ENCODE measurements at regions not wholly inside any gene's neighbourhood (a gene's known extent, or its start where the extent isn't known, plus 50 kb on each side); places are given as distances from the start of the nearest gene placed in this dataset.
A peak's percentile ranks its signal among the peaks of the same experiment; 100 is the strongest.

DNA sequence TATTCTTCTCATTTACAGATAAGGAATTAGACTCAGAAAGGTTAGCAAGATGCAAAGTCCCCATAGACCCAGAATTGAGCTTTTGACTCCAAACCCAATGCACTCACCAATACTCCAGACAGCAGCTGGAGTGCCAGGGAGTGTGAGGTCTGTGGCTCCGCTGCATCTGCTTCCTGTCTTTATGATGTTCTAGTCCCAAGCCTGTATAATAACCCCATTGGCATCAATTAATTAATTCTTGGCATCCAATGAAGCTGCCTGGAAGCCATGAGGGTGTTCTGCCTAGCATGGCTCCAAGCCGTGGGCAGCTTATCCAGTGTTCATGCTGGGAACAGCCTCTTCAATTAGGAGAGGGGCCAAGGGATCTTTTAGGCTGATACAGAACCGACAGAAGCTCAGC, 188.7 kb downstream of the GIPC2 start:
- no peaks in the 10 kb centered on the region for H3K9me3 ChIP-seq
- no peak overlapping the region for H3K4me3 ChIP-seq
- H3K36me3 ChIP-seq (ENCODE audit: low read depth), result no peaks in the 10 kb centered on the region
- ATAC-seq, result no peak
- intact Hi-C loops (cut with DNase I, micrococcal nuclease), result no loop called here
- H3K4me1 ChIP-seq (ENCODE audit: low read depth), result peaks cover 17% of the 10 kb centered on the region
- TF ChIP-seq CTCF (IDR thresholded peaks at IDR 0.05), result no peak
- no peak for DNase-seq

DNA sequence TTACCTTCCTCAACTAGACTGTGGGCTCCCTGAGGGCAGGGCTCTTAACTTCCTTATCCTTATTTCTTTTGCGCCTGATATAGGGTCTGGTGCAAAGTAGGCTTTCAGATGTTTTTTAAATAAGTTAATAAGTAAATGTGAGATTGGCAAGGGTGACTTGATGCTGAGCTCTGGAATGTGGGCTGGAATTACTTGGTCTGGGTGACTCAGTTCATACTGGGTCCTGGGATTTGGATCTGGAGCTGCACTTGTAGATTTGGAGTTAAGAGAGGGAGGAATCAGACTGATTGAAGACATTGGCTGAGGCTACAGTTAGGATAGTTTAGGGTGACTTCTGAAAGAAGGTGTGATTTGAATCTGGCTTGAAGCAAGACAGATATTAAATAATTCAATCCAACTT, 190.9 kb downstream of the GIPC2 start:
- H3K36me3 ChIP-seq (ENCODE audit: low read depth), result no peaks in the 10 kb centered on the region
- DNase-seq (no peak), ATAC-seq (no peak)
- H3K4me1 ChIP-seq (ENCODE audit: low read depth), result peaks cover 17% of the 10 kb centered on the region
- H3K9me3 ChIP-seq, result no peaks in the 10 kb centered on the region
- H3K4me3 ChIP-seq, result no peak overlapping the region
- intact Hi-C loops (cut with DNase I, micrococcal nuclease), result no loop called here
- no peak for TF ChIP-seq CTCF (IDR thresholded peaks at IDR 0.05)

GRCh38 chr1:78237364-78237916, 191.7 kb downstream of the GIPC2 start:
- Histone ChIP-seq H3K36me3 (ENCODE audit: low read depth) (no peaks in the 10 kb centered on the region), H3K4me3 (no peak overlapping the region), H3K9me3 (no peaks in the 10 kb centered on the region), H3K4me1 (ENCODE audit: low read depth) (peaks cover 17% of the 10 kb centered on the region)
- ATAC-seq (peak; percentile 98), DNase-seq (peak in 2 of 3 donors; percentile 51 to 81)
- intact Hi-C loops (cut with DNase I, micrococcal nuclease), result no loop called here
- no peak for TF ChIP-seq CTCF (IDR thresholded peaks at IDR 0.05)

- Histone ChIP-seq H3K36me3 (ENCODE audit: low read depth) (no peaks in the 10 kb centered on the region), H3K4me3 (no peak overlapping the region), H3K4me1 (ENCODE audit: low read depth) (peaks cover 10% of the 10 kb centered on the region), H3K9me3 (no peaks in the 10 kb centered on the region)
- intact Hi-C loops (cut with DNase I, micrococcal nuclease), result no loop called here
- DNase-seq (no peak), ATAC-seq (no peak)
- TF ChIP-seq CTCF (IDR thresholded peaks at IDR 0.05), result no peak
Measured at GRCh38 chr1:78240191-78240590, 194.4 kb downstream of the GIPC2 start.

GRCh38 chr1:78240755-78241154, 195.0 kb downstream of the GIPC2 start:
- Histone ChIP-seq H3K9me3 (no peaks in the 10 kb centered on the region), H3K36me3 (ENCODE audit: low read depth) (no peaks in the 10 kb centered on the region), H3K4me3 (no peak overlapping the region), H3K4me1 (ENCODE audit: low read depth) (peaks cover 10% of the 10 kb centered on the region)
- DNase-seq (no peak), ATAC-seq (no peak)
- intact Hi-C loops (cut with DNase I, micrococcal nuclease), result no loop called here
- TF ChIP-seq CTCF (IDR thresholded peaks at IDR 0.05), result no peak

DNA sequence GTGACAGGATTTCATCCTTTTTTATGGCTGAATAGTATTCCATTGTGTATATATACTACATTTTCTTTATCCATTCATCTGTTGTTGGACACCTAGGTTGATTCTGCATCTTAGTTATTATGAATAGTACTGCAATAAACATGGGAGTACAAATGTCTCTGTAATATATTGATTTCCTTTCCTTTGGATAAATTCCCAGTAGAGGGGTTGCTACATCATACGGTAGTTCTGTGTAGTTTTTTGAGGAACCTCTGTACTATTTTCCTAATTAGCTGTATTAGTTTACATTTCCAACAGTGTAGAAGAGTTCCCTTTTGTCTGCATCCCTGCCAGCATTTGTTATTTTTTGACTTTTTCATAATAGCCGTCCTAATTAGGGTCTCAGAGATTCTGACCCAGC, 201.3 kb downstream of the GIPC2 start:
- Histone ChIP-seq H3K4me3 (no peak overlapping the region), H3K9me3 (no peaks in the 10 kb centered on the region), H3K4me1 (ENCODE audit: low read depth) (no peaks in the 10 kb centered on the region), H3K36me3 (ENCODE audit: low read depth) (no peaks in the 10 kb centered on the region)
- no peak for ATAC-seq
- intact Hi-C loops (cut with DNase I, micrococcal nuclease), result no loop called here
- no peak for DNase-seq
- TF ChIP-seq CTCF (IDR thresholded peaks at IDR 0.05), result no peak
